Erythroblast (primary cell): ENCODE measurements at regions not wholly inside any gene's neighbourhood (a gene's known extent, or its start where the extent isn't known, plus 50 kb on each side); places are given as distances from the start of the nearest gene placed in this dataset.

Source experiments
- GATA1 ChIP-seq: IDR thresholded peaks from 2 replicates; pipeline ENCODE4 v1.6.1; 2011; ENCODE audit warnings: low read depth, mild to moderate bottlenecking, control low read depth, low read length, moderate library complexity
- POLR2A ChIP-seq: IDR thresholded peaks from 2 replicates; pipeline ENCODE4 v1.6.1; 2011; ENCODE audit warnings: mild to moderate bottlenecking, low read length

DNA sequence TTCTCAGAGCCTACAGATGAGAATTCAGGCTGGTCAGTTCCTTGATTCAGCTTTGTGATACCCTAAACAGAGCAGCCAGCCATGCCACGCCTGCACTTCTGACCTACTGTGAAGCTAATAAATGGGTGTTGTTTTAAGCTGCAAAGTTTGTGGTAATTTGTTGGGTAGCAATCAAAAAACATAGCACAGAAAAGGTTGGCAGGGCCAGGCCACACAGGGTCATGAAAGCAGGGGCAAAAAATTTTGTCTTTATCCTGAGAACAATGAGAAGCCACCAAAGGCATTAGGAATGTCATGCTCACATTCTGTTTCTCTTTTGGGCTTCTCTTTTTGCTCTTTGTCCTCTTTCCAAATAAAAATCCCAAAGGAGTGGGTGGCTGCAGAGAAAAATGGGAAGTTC lies 385.9 kb downstream of the TXNL1 start:
- TF ChIP-seq POLR2A (no peak), GATA1 (no peak)
